ENCODE measurements at regions not wholly inside any gene's neighbourhood (a gene's known extent, or its start where the extent isn't known, plus 50 kb on each side); places are given as distances from the start of the nearest gene placed in this dataset.

- no peak for TF ChIP-seq CTCF (IDR thresholded peaks at IDR 0.05)
- no peak for TF ChIP-seq POLR2AphosphoS5 (IDR thresholded peaks at IDR 0.05)
These were observed 194.6 kb downstream of the CETN3 start for GRCh38 chr5:90214991-90215390.
